ENCODE measurements at regions not wholly inside any gene's neighbourhood (a gene's known extent, or its start where the extent isn't known, plus 50 kb on each side); places are given as distances from the start of the nearest gene placed in this dataset.

- in situ Hi-C loops (cut with MboI; ENCODE audit: low sequenced_read_pairs, unreplicated experiment) = loop anchor here (25.0 kb wide), 1 partner anchor 817 kb away; the partner anchor contains the start of gene BDNF
- TF ChIP-seq CTCF (IDR thresholded peaks at IDR 0.05; ENCODE audit: borderline replicate concordance, control extremely low read depth, extremely low read depth, insufficient read depth, missing control alignments) = no peak
- peak; percentile 27 for DNase-seq (ENCODE audit: low spot score)
These were observed 421.6 kb downstream of the METTL15 start for GRCh38 chr11:28529540-28530410.

DNA sequence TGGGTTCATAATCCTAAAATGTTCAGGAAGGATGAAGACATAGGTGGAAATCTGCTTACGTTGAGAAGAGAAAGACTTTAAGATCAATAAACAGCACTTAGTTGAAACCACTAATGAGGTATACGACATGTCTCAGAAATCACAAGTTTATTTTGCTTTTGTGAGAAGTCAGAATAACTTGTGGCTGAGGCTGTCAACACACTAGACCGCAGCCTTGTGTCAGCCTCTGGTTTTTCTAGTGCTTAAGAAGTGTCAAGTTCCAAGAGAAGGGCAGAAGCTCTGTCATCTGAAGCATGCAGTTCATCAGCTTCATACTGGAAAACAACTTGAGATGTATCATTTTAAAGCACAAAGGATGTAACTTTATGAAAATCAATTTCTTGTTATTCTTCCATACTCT is 420.9 kb downstream of the METTL15 start:
- no peak for TF ChIP-seq CTCF (IDR thresholded peaks at IDR 0.05; ENCODE audit: borderline replicate concordance, control extremely low read depth, extremely low read depth, insufficient read depth, missing control alignments)
- in situ Hi-C loops (cut with MboI; ENCODE audit: low sequenced_read_pairs, unreplicated experiment) = loop anchor here (25.0 kb wide), 1 partner anchor 817 kb away; the partner anchor contains the start of gene BDNF
- no peak for DNase-seq (ENCODE audit: low spot score)

DNA sequence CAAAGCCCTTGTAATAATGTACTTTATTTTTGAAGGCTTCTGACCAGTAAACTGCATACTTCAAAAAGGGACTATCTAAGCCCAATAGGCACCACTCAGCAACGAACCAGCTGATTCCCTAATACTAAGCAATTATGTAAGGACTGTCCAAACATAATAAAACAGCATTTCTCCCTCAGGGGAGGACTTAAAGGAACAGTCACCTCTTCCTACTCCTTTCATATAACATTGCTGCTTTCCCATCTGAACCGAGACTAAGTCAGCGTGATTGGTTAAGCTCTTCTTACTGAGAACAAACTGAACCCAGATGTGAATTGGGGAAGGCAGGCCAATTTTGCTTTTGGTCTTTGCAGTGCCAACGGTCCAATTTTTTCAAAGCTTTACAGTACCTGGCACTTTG is 420.0 kb downstream of the METTL15 start:
- no peak for DNase-seq (ENCODE audit: low spot score)
- no peak for TF ChIP-seq CTCF (IDR thresholded peaks at IDR 0.05; ENCODE audit: borderline replicate concordance, control extremely low read depth, extremely low read depth, insufficient read depth, missing control alignments)
- in situ Hi-C loops (cut with MboI; ENCODE audit: low sequenced_read_pairs, unreplicated experiment) = loop anchor here (25.0 kb wide), 1 partner anchor 816 kb away; the partner anchor contains the start of gene BDNF

DNA sequence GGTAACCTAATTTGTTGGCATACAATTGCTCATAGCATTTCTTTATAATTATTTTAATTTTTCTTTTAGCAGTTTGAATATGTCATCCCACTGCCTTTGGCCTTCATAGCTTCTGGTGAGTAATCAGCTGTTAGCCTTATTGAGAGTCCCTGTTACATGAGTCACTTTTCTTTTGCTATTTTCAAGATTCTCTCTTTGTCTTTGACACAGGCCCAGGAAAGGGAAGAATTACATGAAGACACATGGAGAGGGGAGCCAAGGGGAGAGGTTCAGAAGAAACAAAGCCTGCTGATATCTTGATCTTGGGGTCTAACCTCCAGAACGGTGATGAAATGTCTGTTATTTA is 418.2 kb downstream of the METTL15 start:
- TF ChIP-seq CTCF (IDR thresholded peaks at IDR 0.05; ENCODE audit: borderline replicate concordance, control extremely low read depth, extremely low read depth, insufficient read depth, missing control alignments) = no peak
- in situ Hi-C loops (cut with MboI; ENCODE audit: low sequenced_read_pairs, unreplicated experiment) = loop anchor here (25.0 kb wide), 1 partner anchor 814 kb away; the partner anchor contains the start of gene BDNF
- no peak for DNase-seq (ENCODE audit: low spot score)

DNA sequence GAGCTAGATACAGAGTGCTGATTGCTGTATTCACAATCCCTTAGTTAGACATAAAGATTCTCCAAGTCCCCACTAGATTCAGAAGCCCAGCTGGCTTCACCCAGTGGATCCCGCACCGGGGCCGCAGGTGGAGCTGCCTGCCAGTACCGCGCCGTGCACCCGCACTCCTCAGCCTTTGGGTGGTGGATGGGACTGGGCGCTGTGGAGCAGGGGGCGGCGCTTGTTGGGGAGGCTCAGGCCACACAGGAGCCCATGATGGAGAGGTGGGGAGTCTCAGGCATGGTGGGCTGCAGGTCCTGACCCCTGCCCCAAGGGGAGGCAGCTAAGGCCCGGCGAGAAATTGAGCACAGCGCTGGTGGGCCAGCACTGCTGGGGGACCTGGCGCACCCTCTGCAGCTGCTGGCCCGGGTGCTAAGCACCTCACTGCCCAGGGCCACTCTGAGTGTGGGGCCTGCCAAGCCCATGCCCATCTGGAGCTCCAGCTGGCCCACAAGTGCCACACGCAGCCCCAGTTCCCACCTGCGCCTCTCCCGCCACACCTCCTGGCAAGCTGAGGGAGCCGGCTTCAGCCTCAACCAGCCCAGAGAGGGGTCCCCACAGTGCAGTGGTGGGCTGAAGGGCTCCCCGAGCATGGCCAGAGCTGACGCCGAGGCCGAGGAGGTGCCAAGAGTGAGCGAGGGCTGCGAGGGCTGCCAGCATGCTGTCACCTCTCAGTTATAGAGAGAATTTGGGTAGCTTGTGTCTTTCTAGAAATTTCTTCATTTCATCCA is 417.6 kb downstream of the METTL15 start:
- TF ChIP-seq CTCF (IDR thresholded peaks at IDR 0.05; ENCODE audit: borderline replicate concordance, control extremely low read depth, extremely low read depth, insufficient read depth, missing control alignments) = no peak
- DNase-seq (ENCODE audit: low spot score) = no peak
- in situ Hi-C loops (cut with MboI; ENCODE audit: low sequenced_read_pairs, unreplicated experiment) = loop anchor here (25.0 kb wide), 1 partner anchor 814 kb away; the partner anchor contains the start of gene BDNF

- DNase-seq (ENCODE audit: low spot score) = no peak
- no peak for TF ChIP-seq CTCF (IDR thresholded peaks at IDR 0.05; ENCODE audit: borderline replicate concordance, control extremely low read depth, extremely low read depth, insufficient read depth, missing control alignments)
- in situ Hi-C loops (cut with MboI; ENCODE audit: low sequenced_read_pairs, unreplicated experiment) = no loop called here
These were observed 415.9 kb downstream of the METTL15 start for GRCh38 chr11:28524098-28524497.

Data from GM13976 (cell line).